ENCODE measurements at regions not wholly inside any gene's neighbourhood (a gene's known extent, or its start where the extent isn't known, plus 50 kb on each side); places are given as distances from the start of the nearest gene placed in this dataset.
A peak's percentile ranks its signal among the peaks of the same experiment; 100 is the strongest.
"Not testable (repeated sequence)": the region's sequence is repeated elsewhere in the genome, so short reads cannot be mapped to it uniquely, and the experiment has no call there.

- H3K27ac ChIP-seq (ENCODE audit: low read depth in 1 of 2, low read length in 2 of 2); H3K4me3 ChIP-seq (replicated peaks in 1 of 3; ENCODE audit: low read depth in 2 of 3, low read length in 3 of 3); H3K9ac ChIP-seq (ENCODE audit: insufficient read depth, low read length, poor library complexity, severe bottlenecking); H3K4me2 ChIP-seq (replicated peaks; ENCODE audit: extremely low read depth, low read length, poor library complexity, severe bottlenecking); H3K27me3 Mint-ChIP-seq (ENCODE audit: low read depth in 3 of 3); H3K4me1 ChIP-seq (ENCODE audit: control insufficient read depth in 1 of 2, insufficient read depth in 2 of 2, low read length in 2 of 2); H3K79me2 ChIP-seq (ENCODE audit: insufficient read depth, low read length); H4K20me1 ChIP-seq (ENCODE audit: insufficient read depth, low read length); H3K27ac Mint-ChIP-seq; H2AFZ ChIP-seq (ENCODE audit: insufficient read depth, low read depth, low read length, poor library complexity, severe bottlenecking); intact Hi-C loops (cut with micrococcal nuclease); H3K9me3 ChIP-seq (replicated peaks in 1 of 2; ENCODE audit: control insufficient read depth in 1 of 2, insufficient read depth in 1 of 2, low read length in 2 of 2); H3K27me3 ChIP-seq (ENCODE audit: control insufficient read depth in 2 of 2, insufficient read depth in 2 of 2, low read length in 2 of 2); DNase-seq; H3K4me3 Mint-ChIP-seq: not testable (repeated sequence)
- H3K9me3 Mint-ChIP-seq = peaks cover 13 to 22% (median 16%) of the 10 kb centered on the region in 7 donors
- peaks cover 10 to 29% of the 10 kb centered on the region in 2 donors for H3K36me3 ChIP-seq (replicated peaks in 1 of 2; ENCODE audit: control insufficient read depth in 1 of 2, insufficient read depth in 2 of 2, low read length in 2 of 2)
- peaks cover 19% of the 10 kb centered on the region for H3K4me1 Mint-ChIP-seq
- WGBS (ENCODE audit: insufficient coverage) = 100% methylated on average over 1 of the region's 2 CpGs
- peaks cover 41 to 63% of the 10 kb centered on the region in 2 donors for H3K36me3 Mint-ChIP-seq
These were observed 201.4 kb downstream of the NPIPB11 start for GRCh38 chr16:29205151-29205550.

DNA sequence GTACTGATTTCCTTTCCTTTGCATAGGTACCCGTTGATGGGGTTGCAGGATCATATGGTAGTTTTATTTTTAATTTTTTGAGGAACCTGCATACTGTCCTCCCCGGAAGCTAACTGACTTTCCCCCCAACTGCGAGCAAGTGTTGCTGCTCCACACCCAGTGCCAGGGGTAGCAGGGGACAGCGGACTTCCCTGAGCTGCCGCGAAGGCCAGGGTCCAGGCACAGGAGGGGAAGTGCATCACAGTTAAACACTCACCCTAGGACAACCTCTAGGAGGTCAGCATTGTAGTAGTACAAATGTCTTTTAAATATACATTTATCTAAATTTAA is 201.7 kb downstream of the NPIPB11 start:
- H2AFZ ChIP-seq (ENCODE audit: insufficient read depth, low read depth, low read length, poor library complexity, severe bottlenecking) = no peak overlapping the region
- Mint-ChIP-seq H3K27ac (peak overlapping the region in 3 of 7 donors; percentile 14 to 31 (median 16)), H3K36me3 (peaks cover 41 to 63% of the 10 kb centered on the region in 2 donors), H3K4me1 (peaks cover 18% of the 10 kb centered on the region), H3K4me3 (no peak overlapping the region), H3K9me3 (peaks cover 13 to 22% (median 16%) of the 10 kb centered on the region in 7 donors), H3K27me3 (ENCODE audit: low read depth in 3 of 3) (peaks cover 0 to 3% (median 2%) of the 10 kb centered on the region in 3 donors)
- no peaks in the 10 kb centered on the region for H4K20me1 ChIP-seq (ENCODE audit: insufficient read depth, low read length)
- no peak overlapping the region for H3K9ac ChIP-seq (ENCODE audit: insufficient read depth, low read length, poor library complexity, severe bottlenecking)
- H3K27me3 ChIP-seq (ENCODE audit: control insufficient read depth in 2 of 2, insufficient read depth in 2 of 2, low read length in 2 of 2) = no peaks in the 10 kb centered on the region
- H3K79me2 ChIP-seq (ENCODE audit: insufficient read depth, low read length) = no peaks in the 10 kb centered on the region
- TF ChIP-seq, protein P1, sequence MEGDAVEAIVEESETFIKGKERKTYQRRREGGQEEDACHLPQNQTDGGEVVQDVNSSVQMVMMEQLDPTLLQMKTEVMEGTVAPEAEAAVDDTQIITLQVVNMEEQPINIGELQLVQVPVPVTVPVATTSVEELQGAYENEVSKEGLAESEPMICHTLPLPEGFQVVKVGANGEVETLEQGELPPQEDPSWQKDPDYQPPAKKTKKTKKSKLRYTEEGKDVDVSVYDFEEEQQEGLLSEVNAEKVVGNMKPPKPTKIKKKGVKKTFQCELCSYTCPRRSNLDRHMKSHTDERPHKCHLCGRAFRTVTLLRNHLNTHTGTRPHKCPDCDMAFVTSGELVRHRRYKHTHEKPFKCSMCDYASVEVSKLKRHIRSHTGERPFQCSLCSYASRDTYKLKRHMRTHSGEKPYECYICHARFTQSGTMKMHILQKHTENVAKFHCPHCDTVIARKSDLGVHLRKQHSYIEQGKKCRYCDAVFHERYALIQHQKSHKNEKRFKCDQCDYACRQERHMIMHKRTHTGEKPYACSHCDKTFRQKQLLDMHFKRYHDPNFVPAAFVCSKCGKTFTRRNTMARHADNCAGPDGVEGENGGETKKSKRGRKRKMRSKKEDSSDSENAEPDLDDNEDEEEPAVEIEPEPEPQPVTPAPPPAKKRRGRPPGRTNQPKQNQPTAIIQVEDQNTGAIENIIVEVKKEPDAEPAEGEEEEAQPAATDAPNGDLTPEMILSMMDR (IDR thresholded peaks at IDR 0.05) = no peak
- no peak overlapping the region for H3K4me2 ChIP-seq (replicated peaks; ENCODE audit: extremely low read depth, low read length, poor library complexity, severe bottlenecking)
- H3K27ac ChIP-seq (ENCODE audit: low read depth in 1 of 2, low read length in 2 of 2) = no peak overlapping the region
- no peak for DNase-seq
- no CpG with 5 or more reads among the region's 6 CpGs for WGBS (ENCODE audit: insufficient coverage)
- intact Hi-C loops (cut with micrococcal nuclease) = no loop called here
- H3K4me1 ChIP-seq (ENCODE audit: control insufficient read depth in 1 of 2, insufficient read depth in 2 of 2, low read length in 2 of 2) = peaks cover 0 to 7% of the 10 kb centered on the region in 2 donors
- H3K36me3 ChIP-seq (replicated peaks in 1 of 2; ENCODE audit: control insufficient read depth in 1 of 2, insufficient read depth in 2 of 2, low read length in 2 of 2) = peaks cover 10 to 29% of the 10 kb centered on the region in 2 donors
- peaks cover 5 to 6% of the 10 kb centered on the region in 2 donors for H3K9me3 ChIP-seq (replicated peaks in 1 of 2; ENCODE audit: control insufficient read depth in 1 of 2, insufficient read depth in 1 of 2, low read length in 2 of 2)
- no peak overlapping the region for H3K4me3 ChIP-seq (replicated peaks in 1 of 3; ENCODE audit: low read depth in 2 of 3, low read length in 3 of 3)

GRCh38 chr16:29203933-29204805 is 202.3 kb downstream of the NPIPB11 start:
- Mint-ChIP-seq H3K36me3 (peaks cover 41 to 63% of the 10 kb centered on the region in 2 donors), H3K9me3 (peaks cover 13 to 22% (median 16%) of the 10 kb centered on the region in 7 donors), H3K4me1 (peaks cover 18% of the 10 kb centered on the region), H3K27ac (peak overlapping the region in 4 of 7 donors; percentile 14 to 31 (median 16))
- H3K36me3 ChIP-seq (replicated peaks in 1 of 2; ENCODE audit: control insufficient read depth in 1 of 2, insufficient read depth in 2 of 2, low read length in 2 of 2) = peaks cover 10 to 29% of the 10 kb centered on the region in 2 donors
- intact Hi-C loops (cut with micrococcal nuclease); H3K79me2 ChIP-seq (ENCODE audit: insufficient read depth, low read length); H3K4me3 Mint-ChIP-seq; H3K4me3 ChIP-seq (replicated peaks in 1 of 3; ENCODE audit: low read depth in 2 of 3, low read length in 3 of 3); H3K9ac ChIP-seq (ENCODE audit: insufficient read depth, low read length, poor library complexity, severe bottlenecking); DNase-seq; H4K20me1 ChIP-seq (ENCODE audit: insufficient read depth, low read length); H3K27me3 ChIP-seq (ENCODE audit: control insufficient read depth in 2 of 2, insufficient read depth in 2 of 2, low read length in 2 of 2); H3K27me3 Mint-ChIP-seq (ENCODE audit: low read depth in 3 of 3); H3K4me1 ChIP-seq (ENCODE audit: control insufficient read depth in 1 of 2, insufficient read depth in 2 of 2, low read length in 2 of 2); H3K9me3 ChIP-seq (replicated peaks in 1 of 2; ENCODE audit: control insufficient read depth in 1 of 2, insufficient read depth in 1 of 2, low read length in 2 of 2); H3K4me2 ChIP-seq (replicated peaks; ENCODE audit: extremely low read depth, low read length, poor library complexity, severe bottlenecking); H3K27ac ChIP-seq (ENCODE audit: low read depth in 1 of 2, low read length in 2 of 2); H2AFZ ChIP-seq (ENCODE audit: insufficient read depth, low read depth, low read length, poor library complexity, severe bottlenecking): not testable (repeated sequence)
- 90% methylated on average over 3 of the region's 19 CpGs for WGBS (ENCODE audit: insufficient coverage)
